HCT116 (cell line): ENCODE measurements at regions not wholly inside any gene's neighbourhood (a gene's known extent, or its start where the extent isn't known, plus 50 kb on each side); places are given as distances from the start of the nearest gene placed in this dataset.

ENCODE experiments used
- ATAC-seq: fragments of 200-7000 bp; cut with Tn5 transposase; 2 replicates; pipeline ENCODE4 v1.9.1; 2020; ENCODE audit warnings: mild to moderate bottlenecking, moderate library complexity
- BruUV-seq: library from RNA; stranded (reverse); fragments of 400-500 nt; replicated peaks from 2 replicates; lab custom pipeline; 2021; lab: Mats Ljungman, UMichigan
- CTCF ChIA-PET: fragments of 300-600 bp; sonication (Branson Sonifier 250); formaldehyde crosslinking; loops from one replicate; lab custom pipeline; 2021; ENCODE audit warnings: antibody characterized with exemption; lab: Charles Lee
- POLR2A ChIA-PET: fragments of 300-600, 350-600 bp; sonication (Branson Sonifier 250); formaldehyde crosslinking; loops from one replicate; lab custom pipeline; 2021; ENCODE audit warnings: antibody characterized with exemption; lab: Charles Lee
- RAD21 ChIA-PET, 2 experiments: fragments of 300-600 bp; sonication (Branson Sonifier 250); formaldehyde crosslinking; loops; one replicate each; lab custom pipeline; 2023; ENCODE audit warnings: low total read pairs in 2 of 2; ENCODE audit not compliant: uncharacterized antibody in 2 of 2, unreplicated experiment in 2 of 2, low non-redundant PET in 1 of 2; lab: Charles Lee
- DNase-seq: peaks from one replicate; pipeline ENCODE4 v3.0.0-alpha.2; 2010; ENCODE audit warnings: low read depth, low spot score
- H2AFZ ChIP-seq: fragments of 200-600 bp; shearing (Covaris generic), sonication (generic); 2 replicates; pipeline ENCODE4 v1.6.1; 2017; ENCODE audit warnings: low read depth, mixed run types, mixed read lengths, antibody characterized with exemption, low read length; ENCODE audit not compliant: poor library complexity, severe bottlenecking
- H3K27ac ChIP-seq: 2 replicates; pipeline ENCODE4 v1.5.1; 2012; ENCODE audit warnings: low read depth, low read length
- H3K27me3 ChIP-seq: fragments of 200-600 bp; sonication (generic); 2 replicates; pipeline ENCODE4 v1.6.1; 2016; ENCODE audit warnings: mixed run types, low read length, mixed read lengths; ENCODE audit not compliant: insufficient read depth
- H3K36me3 ChIP-seq, 2 experiments: fragments of 200-500 bp in 1 of 2; fragments of 200-600 bp in 1 of 2; sonication (Bioruptor generic) in 1 of 2; sonication (generic) in 1 of 2; 2 replicates each; pipeline versions ENCODE4 v1.5.1 to v1.6.1; 2014 to 2016; ENCODE audit warnings: low read length in 2 of 2, inconsistent platforms in 1 of 2, mixed read lengths in 1 of 2, mixed run types in 1 of 2; ENCODE audit not compliant: insufficient read depth in 2 of 2, control insufficient read depth in 1 of 2
- H3K4me1 ChIP-seq, 2 experiments: fragments of 200-600 bp in 1 of 2; sonication (generic) in 1 of 2; 2 replicates each; pipeline versions ENCODE4 v1.5.1 to v1.6.1; 2012 to 2017; ENCODE audit warnings: low read length in 2 of 2, inconsistent platforms in 1 of 2, mild to moderate bottlenecking in 1 of 2, mixed read lengths in 1 of 2, mixed run types in 1 of 2, moderate library complexity in 1 of 2; ENCODE audit not compliant: insufficient read depth in 2 of 2, control insufficient read depth in 1 of 2
- H3K4me2 ChIP-seq: fragments of 200-600 bp; sonication (generic); 2 replicates; pipeline ENCODE4 v1.6.1; 2017; ENCODE audit warnings: mixed run types, low read length, mixed read lengths
- H3K4me3 ChIP-seq, 2 experiments: fragments of 200-600 bp in 1 of 2; sonication (generic) in 1 of 2; replicated peaks in 1 of 2; 2 replicates each; pipeline ENCODE4 v1.5.1; 2011 to 2016; ENCODE audit warnings: low read length in 2 of 2, control low read depth in 1 of 2, low read depth in 1 of 2, mild to moderate bottlenecking in 1 of 2, mixed read lengths in 1 of 2, mixed run types in 1 of 2
- H3K79me2 ChIP-seq: fragments of 200-600 bp; sonication (generic); 2 replicates; pipeline ENCODE4 v1.6.1; 2017; ENCODE audit warnings: mild to moderate bottlenecking, mixed run types, low read length, moderate library complexity, mixed read lengths; ENCODE audit not compliant: insufficient read depth
- H3K9ac ChIP-seq: fragments of 200-600 bp; sonication (generic); 2 replicates; pipeline ENCODE4 v1.6.1; 2016; ENCODE audit warnings: low read length, mixed read lengths
- H3K9me2 ChIP-seq: fragments of 200-600 bp; sonication (generic), shearing (Covaris generic); 2 replicates; pipeline ENCODE4 v1.6.1; 2017; ENCODE audit warnings: mixed run types, mild to moderate bottlenecking, moderate library complexity; ENCODE audit not compliant: insufficient read depth
- H3K9me3 ChIP-seq, 2 experiments: fragments of 200-500 bp in 1 of 2; fragments of 200-600 bp in 1 of 2; sonication (Bioruptor generic) in 1 of 2; sonication (generic) in 1 of 2; 2 replicates each; pipeline ENCODE4 v1.6.1; 2014 to 2017; ENCODE audit warnings: low read length in 2 of 2, mixed read lengths in 2 of 2, inconsistent platforms in 1 of 2, low read depth in 1 of 2, mild to moderate bottlenecking in 1 of 2, mixed run types in 1 of 2, moderate library complexity in 1 of 2; ENCODE audit not compliant: control insufficient read depth in 1 of 2, insufficient read depth in 1 of 2
- H4K20me1 ChIP-seq: fragments of 200-600 bp; sonication (generic), shearing (Covaris generic); 2 replicates; pipeline ENCODE4 v1.6.1; 2017; ENCODE audit warnings: mixed run types, mild to moderate bottlenecking, moderate library complexity; ENCODE audit not compliant: insufficient read depth
- CBX3 ChIP-seq: IDR thresholded peaks from 2 replicates; pipeline ENCODE4 v1.6.1; 2012; ENCODE audit warnings: low read depth
- CEBPB ChIP-seq: IDR thresholded peaks from 2 replicates; pipeline ENCODE4 v1.6.1; 2012; ENCODE audit warnings: low read depth
- EGR1 ChIP-seq: IDR thresholded peaks from 2 replicates; pipeline ENCODE4 v1.6.1; 2012; ENCODE audit warnings: low read depth
- ELF1 ChIP-seq: IDR thresholded peaks from 2 replicates; pipeline ENCODE4 v1.6.1; 2012; ENCODE audit warnings: low read depth, borderline replicate concordance
- EZH2 ChIP-seq: fragments of 200-600 bp; sonication (generic); IDR thresholded peaks from 2 replicates; pipeline ENCODE4 v1.6.1; 2017; ENCODE audit warnings: antibody characterized with exemption, mixed run types
- EZH2phosphoT487 ChIP-seq: fragments of 200-600 bp; IDR thresholded peaks from 2 replicates; pipeline ENCODE4 v1.6.1; 2018; ENCODE audit warnings: antibody characterized with exemption, borderline replicate concordance
- MAX ChIP-seq: IDR thresholded peaks from 2 replicates; pipeline ENCODE4 v1.6.1; 2012
- POLR2AphosphoS5 ChIP-seq: IDR thresholded peaks from 2 replicates; pipeline ENCODE4 v1.6.1; 2011; ENCODE audit warnings: mild to moderate bottlenecking, low read depth, low read length, moderate library complexity
- SP1 ChIP-seq: IDR thresholded peaks from 2 replicates; pipeline ENCODE4 v1.6.1; 2012; ENCODE audit warnings: low read depth
- SRF ChIP-seq: IDR thresholded peaks from 2 replicates; pipeline ENCODE4 v1.6.1; 2012; ENCODE audit warnings: low read depth
- YY1 ChIP-seq: IDR thresholded peaks from 2 replicates; pipeline ENCODE4 v1.6.1; 2011; ENCODE audit warnings: low read length, low read depth, moderate library complexity, mild to moderate bottlenecking; ENCODE audit not compliant: insufficient replicate concordance; ENCODE audit errors: extremely low read depth
- ZBTB33 ChIP-seq: IDR thresholded peaks from 2 replicates; pipeline ENCODE4 v1.6.1; 2011; ENCODE audit warnings: mild to moderate bottlenecking, low read length, moderate library complexity; ENCODE audit not compliant: insufficient replicate concordance; ENCODE audit errors: extremely low read depth
- ZFX ChIP-seq: fragments of 450-650 bp; IDR thresholded peaks from 2 replicates; pipeline ENCODE4 v1.6.1; 2017
- intact Hi-C: fragments of 100-400 bp; cut with micrococcal nuclease; formaldehyde crosslinking; loops from 2 replicates; pipeline ENCODE4 v1.10.0; 2022
- TF ChIP-seq, protein P1 (sequence below): IDR thresholded peaks from 2 replicates; pipeline ENCODE4 v1.6.1; 2012; ENCODE audit warnings: low read depth

GRCh38 chr11:80773919-80774318 is 1333.1 kb upstream of the TENM4 start:
- no peak overlapping the region for H3K9ac ChIP-seq
- no TSS peak for BruUV-seq
- no peaks in the 10 kb centered on the region for H3K79me2 ChIP-seq
- RAD21 ChIA-PET, result no interaction called here
- H3K4me2 ChIP-seq, result no peak overlapping the region
- ATAC-seq (no peak), DNase-seq (no peak)
- TF ChIP-seq SRF (no peak), EGR1 (no peak), CEBPB (no peak), MAX (no peak), EZH2phosphoT487 (no peak), POLR2AphosphoS5 (no peak), ELF1 (no peak), EZH2 (no peak), YY1 (no peak), ZBTB33 (no peak), CBX3 (no peak), SP1 (no peak), ZFX (no peak)
- TF ChIP-seq, protein P1, sequence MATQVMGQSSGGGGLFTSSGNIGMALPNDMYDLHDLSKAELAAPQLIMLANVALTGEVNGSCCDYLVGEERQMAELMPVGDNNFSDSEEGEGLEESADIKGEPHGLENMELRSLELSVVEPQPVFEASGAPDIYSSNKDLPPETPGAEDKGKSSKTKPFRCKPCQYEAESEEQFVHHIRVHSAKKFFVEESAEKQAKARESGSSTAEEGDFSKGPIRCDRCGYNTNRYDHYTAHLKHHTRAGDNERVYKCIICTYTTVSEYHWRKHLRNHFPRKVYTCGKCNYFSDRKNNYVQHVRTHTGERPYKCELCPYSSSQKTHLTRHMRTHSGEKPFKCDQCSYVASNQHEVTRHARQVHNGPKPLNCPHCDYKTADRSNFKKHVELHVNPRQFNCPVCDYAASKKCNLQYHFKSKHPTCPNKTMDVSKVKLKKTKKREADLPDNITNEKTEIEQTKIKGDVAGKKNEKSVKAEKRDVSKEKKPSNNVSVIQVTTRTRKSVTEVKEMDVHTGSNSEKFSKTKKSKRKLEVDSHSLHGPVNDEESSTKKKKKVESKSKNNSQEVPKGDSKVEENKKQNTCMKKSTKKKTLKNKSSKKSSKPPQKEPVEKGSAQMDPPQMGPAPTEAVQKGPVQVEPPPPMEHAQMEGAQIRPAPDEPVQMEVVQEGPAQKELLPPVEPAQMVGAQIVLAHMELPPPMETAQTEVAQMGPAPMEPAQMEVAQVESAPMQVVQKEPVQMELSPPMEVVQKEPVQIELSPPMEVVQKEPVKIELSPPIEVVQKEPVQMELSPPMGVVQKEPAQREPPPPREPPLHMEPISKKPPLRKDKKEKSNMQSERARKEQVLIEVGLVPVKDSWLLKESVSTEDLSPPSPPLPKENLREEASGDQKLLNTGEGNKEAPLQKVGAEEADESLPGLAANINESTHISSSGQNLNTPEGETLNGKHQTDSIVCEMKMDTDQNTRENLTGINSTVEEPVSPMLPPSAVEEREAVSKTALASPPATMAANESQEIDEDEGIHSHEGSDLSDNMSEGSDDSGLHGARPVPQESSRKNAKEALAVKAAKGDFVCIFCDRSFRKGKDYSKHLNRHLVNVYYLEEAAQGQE, result no peak
- H3K9me3 ChIP-seq, result peaks cover 11% of the 10 kb centered on the region in 2 experiments; a peak in 2 of 4 replicates
- H3K27me3 ChIP-seq, result no peaks in the 10 kb centered on the region
- intact Hi-C loops, result no loop called here
- no peak overlapping the region for H3K27ac ChIP-seq
- H3K36me3 ChIP-seq, result no peaks in the 10 kb centered on the region
- H3K4me3 ChIP-seq, result no peak overlapping the region
- H2AFZ ChIP-seq, result no peak overlapping the region
- no peaks in the 10 kb centered on the region for H3K4me1 ChIP-seq
- CTCF ChIA-PET, result no interaction called here
- H4K20me1 ChIP-seq, result no peaks in the 10 kb centered on the region
- no peaks in the 10 kb centered on the region for H3K9me2 ChIP-seq
- POLR2A ChIA-PET, result no interaction called here
